Fibroblast of the aortic adventitia (primary cell): ENCODE measurements at regions not wholly inside any gene's neighbourhood (a gene's known extent, or its start where the extent isn't known, plus 50 kb on each side); places are given as distances from the start of the nearest gene placed in this dataset.

Source experiments
- DNase-seq: peaks from one replicate; pipeline ENCODE4 v3.0.0-alpha.2; 2010; ENCODE audit warnings: low read depth
- H3K4me3 ChIP-seq: 2 replicates; pipeline ENCODE4 v1.5.1; 2011; ENCODE audit warnings: low read depth, mild to moderate bottlenecking, control low read depth, low read length, moderate library complexity
- TF ChIP-seq, protein P1 (sequence below): IDR thresholded peaks from 2 replicates; pipeline ENCODE4 v1.5.1; 2011; ENCODE audit warnings: mild to moderate bottlenecking, low read length, control low read depth, inconsistent platforms; ENCODE audit not compliant: insufficient read depth

GRCh38 chr16:63967966-63968365, 1153.9 kb downstream of the CDH11 start:
- no peak overlapping the region for H3K4me3 ChIP-seq
- DNase-seq: no peak
- TF ChIP-seq, protein P1, sequence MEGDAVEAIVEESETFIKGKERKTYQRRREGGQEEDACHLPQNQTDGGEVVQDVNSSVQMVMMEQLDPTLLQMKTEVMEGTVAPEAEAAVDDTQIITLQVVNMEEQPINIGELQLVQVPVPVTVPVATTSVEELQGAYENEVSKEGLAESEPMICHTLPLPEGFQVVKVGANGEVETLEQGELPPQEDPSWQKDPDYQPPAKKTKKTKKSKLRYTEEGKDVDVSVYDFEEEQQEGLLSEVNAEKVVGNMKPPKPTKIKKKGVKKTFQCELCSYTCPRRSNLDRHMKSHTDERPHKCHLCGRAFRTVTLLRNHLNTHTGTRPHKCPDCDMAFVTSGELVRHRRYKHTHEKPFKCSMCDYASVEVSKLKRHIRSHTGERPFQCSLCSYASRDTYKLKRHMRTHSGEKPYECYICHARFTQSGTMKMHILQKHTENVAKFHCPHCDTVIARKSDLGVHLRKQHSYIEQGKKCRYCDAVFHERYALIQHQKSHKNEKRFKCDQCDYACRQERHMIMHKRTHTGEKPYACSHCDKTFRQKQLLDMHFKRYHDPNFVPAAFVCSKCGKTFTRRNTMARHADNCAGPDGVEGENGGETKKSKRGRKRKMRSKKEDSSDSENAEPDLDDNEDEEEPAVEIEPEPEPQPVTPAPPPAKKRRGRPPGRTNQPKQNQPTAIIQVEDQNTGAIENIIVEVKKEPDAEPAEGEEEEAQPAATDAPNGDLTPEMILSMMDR: no peak

DNA sequence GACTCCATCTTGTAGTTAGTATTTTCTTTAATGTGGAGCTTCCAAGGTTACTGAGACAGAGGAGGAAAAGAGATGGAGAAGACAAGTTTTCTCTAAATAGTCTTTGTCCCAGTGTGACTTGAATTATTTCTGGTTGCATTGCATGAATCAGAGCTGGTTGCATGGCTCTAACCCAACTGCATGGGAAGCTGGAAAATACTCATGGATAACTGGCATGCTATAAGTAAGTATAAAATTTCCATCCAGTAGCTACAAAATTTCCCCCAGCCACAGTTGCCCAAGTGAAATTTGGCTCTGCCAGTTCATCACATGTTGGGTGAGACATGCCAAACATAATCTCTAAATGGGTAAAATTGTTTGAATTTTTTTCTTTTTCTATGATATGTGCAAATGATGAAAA, 1161.5 kb downstream of the CDH11 start:
- DNase-seq: no peak
- TF ChIP-seq, protein P1: no peak
- H3K4me3 ChIP-seq: no peak overlapping the region

DNA sequence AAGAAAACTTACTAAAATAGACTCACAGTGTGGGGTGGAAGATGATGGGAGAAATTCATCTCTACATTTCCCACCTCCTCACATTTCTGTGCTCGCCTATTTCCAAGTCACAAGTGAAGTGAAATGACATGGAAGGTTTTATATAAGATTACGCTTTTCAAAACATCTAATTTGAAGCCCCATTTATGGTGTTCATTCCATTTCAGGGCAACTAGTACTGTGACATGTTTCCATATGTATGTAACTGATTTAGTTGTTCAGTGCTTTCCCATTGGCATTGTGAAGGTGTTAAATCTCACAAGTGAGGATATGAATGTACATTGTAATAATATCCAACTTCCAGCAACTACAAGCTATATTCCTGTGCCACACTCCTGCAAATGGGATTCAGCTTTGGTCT, 1174.8 kb downstream of the CDH11 start:
- TF ChIP-seq, protein P1: no peak
- no peak overlapping the region for H3K4me3 ChIP-seq
- DNase-seq: no peak

DNA sequence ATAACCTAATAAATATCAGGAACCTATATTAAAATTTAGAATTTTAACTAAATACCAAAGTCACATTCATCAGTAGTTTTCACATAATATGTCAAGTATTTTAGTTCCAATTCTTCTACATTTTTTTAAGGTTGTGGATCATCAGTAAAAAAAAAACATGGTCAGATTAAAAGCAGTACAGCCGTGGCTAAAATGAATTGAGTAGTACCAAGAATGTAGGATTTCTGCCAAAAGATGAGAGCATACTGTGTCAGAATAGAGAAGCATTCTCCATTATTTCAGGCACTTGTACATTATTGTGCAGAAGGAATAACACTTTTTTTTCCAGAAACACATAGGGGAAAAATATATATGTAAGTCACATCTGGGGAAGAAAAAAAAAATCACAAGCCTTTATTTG, 1176.1 kb downstream of the CDH11 start:
- DNase-seq: no peak
- TF ChIP-seq, protein P1: no peak
- H3K4me3 ChIP-seq: no peak overlapping the region

GRCh38 chr16:63943566-63943965, 1178.3 kb downstream of the CDH11 start:
- no peak for DNase-seq
- H3K4me3 ChIP-seq: no peak overlapping the region
- TF ChIP-seq, protein P1: no peak

- DNase-seq: no peak
- no peak overlapping the region for H3K4me3 ChIP-seq
- TF ChIP-seq, protein P1: no peak
Observed at GRCh38 chr16:63938661-63939060, 1183.2 kb downstream of the CDH11 start.

DNA sequence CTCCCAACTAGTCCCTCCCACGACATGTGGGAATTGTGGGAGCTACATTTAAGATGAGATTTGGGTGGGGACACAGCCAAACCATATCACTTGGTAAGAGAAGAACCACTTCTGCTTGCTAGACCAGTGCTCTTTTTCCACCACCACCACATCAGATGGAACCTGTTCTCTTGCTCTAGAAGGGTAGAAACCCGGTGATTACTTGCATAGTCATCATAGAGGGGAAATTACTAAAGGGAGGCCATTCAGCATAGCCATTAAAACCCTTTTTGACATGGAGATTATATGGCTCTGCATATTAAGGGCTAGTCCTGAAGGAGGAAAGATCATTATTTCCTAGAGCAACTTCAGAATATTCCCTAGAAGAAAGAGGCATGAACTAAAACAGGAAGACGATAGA, 1188.0 kb downstream of the CDH11 start:
- no peak for DNase-seq
- H3K4me3 ChIP-seq: no peak overlapping the region
- TF ChIP-seq, protein P1: no peak
